IPS-15b (cell line): ENCODE measurements at regions not wholly inside any gene's neighbourhood (a gene's known extent, or its start where the extent isn't known, plus 50 kb on each side); places are given as distances from the start of the nearest gene placed in this dataset.
A peak's percentile ranks its signal among the peaks of the same experiment; 100 is the strongest.

ENCODE experiments used
- H3K27me3 ChIP-seq: one replicate; pipeline ENCODE4 v1.6.1; 2013; ENCODE audit warnings: low read length; ENCODE audit not compliant: control insufficient read depth, insufficient read depth
- H3K36me3 ChIP-seq: one replicate; pipeline ENCODE4 v1.6.1; 2013; ENCODE audit warnings: low read length; ENCODE audit not compliant: control insufficient read depth, insufficient read depth
- H3K4me1 ChIP-seq: one replicate; pipeline ENCODE4 v1.6.1; 2013; ENCODE audit warnings: mild to moderate bottlenecking, low read length; ENCODE audit not compliant: control insufficient read depth, insufficient read depth
- H3K4me3 ChIP-seq: one replicate; pipeline ENCODE4 v1.5.1; 2013; ENCODE audit warnings: low read depth, low read length
- H3K9ac ChIP-seq: one replicate; pipeline ENCODE4 v1.6.1; 2013; ENCODE audit warnings: low read depth, mild to moderate bottlenecking, low read length
- H3K9me3 ChIP-seq: one replicate; pipeline ENCODE4 v1.6.1; 2013; ENCODE audit warnings: mild to moderate bottlenecking, low read length; ENCODE audit not compliant: control insufficient read depth, insufficient read depth

DNA sequence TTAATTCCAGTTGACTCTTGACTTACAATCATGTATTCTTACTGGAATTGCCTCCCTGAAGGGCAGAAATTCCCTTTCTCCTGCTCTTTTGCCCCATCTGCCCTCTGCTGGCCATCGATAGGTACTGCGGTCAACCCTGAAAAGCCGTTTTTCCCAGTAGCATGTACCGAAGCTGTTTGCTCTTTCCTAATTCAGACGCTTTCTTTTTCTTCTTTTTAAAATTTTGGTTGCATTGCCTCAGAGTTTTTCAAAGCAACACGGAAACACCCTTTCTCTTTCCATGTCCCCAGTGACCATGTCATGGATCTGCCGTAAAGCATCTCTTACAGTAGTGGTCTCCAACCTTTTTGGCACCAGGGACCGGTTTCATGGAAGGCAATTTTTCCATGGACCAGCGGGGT, 164.2 kb upstream of the C1orf21 start:
- no peaks in the 10 kb centered on the region for H3K9me3 ChIP-seq
- no peak overlapping the region for H3K9ac ChIP-seq
- H3K27me3 ChIP-seq: peaks cover 56% of the 10 kb centered on the region
- H3K36me3 ChIP-seq: no peaks in the 10 kb centered on the region
- peaks cover 6% of the 10 kb centered on the region for H3K4me1 ChIP-seq
- H3K4me3 ChIP-seq: peak overlapping the region; percentile 14

DNA sequence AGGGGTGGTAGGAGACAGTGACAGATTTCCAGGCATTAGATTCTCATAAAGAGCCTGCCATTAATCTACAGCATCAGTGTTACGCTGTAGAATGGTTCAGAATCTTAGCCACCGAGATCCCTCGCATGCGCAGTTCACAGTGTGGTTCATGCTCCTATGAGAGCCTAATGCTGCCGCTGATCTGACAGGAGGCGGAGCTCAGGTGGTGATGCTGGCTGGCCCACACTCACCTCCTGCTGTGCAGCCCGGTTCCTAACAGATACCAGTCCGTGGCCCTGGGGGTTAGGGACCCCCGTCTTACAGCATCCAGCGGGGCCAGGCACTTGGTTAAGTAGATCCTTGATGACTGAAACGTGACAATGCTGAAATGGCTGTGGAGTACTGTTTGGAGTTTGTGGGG, 163.6 kb upstream of the C1orf21 start:
- Histone ChIP-seq H3K36me3 (no peaks in the 10 kb centered on the region), H3K4me1 (peaks cover 6% of the 10 kb centered on the region), H3K4me3 (peak overlapping the region; percentile 14), H3K27me3 (peaks cover 61% of the 10 kb centered on the region), H3K9me3 (no peaks in the 10 kb centered on the region), H3K9ac (no peak overlapping the region)

DNA sequence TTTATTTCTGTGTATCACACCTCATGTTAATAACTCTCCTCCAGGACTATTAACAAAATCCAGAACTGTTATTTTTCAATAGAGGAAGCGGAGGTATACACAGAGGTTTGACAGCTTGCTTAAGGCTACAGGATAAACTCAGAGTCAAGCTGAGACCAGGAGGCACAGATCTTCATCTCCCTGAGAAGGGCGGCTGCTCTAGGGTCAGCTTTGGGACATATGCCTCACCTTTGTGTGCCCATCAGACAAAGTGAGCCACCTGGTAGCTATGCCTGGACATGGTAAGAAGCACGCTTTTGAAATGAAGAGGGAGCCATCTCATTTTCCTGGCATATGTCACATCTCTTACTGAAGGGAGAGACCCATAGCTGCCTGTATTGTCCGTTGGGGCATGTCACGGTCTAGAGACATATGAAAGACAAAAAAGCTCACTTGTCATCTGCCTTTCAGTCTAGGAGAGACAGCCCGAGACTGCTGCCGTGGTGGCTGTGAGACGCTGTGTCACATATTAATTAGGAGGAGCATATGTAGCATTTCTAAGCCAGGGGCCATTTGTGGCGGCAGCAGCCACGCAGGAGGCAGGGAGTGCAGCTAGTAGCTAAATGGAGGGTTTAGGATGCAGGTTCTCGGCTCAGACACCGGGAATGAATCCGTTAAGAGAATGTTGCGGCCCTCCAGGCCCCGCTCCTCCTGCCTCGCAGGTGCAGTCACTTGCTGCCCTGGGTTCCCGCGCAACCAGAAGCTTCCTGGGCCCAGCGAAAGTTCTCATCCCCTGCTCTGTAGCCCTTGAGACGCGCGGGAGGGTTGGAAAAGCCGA, 161.3 kb upstream of the C1orf21 start:
- Histone ChIP-seq H3K4me3 (no peak overlapping the region), H3K36me3 (no peaks in the 10 kb centered on the region)

DNA sequence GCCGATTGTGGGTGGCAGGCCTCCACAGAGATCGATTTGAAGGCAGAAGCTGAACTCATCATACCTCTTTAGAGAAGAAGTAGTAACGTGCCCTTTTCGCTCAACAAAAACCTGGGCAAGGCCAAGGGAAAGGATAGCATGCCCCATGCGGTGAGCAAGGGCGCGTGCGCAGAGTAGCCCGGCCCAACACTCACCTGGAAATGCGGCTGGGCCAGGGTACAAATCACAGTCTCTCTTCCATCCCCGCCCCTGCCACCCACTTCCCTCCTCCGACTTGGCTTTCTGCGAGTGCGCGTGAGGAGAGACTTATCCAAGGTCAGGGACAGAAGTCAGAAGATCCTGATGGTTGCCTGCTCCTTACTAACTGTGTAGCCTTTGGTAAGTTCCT, 160.7 kb upstream of the C1orf21 start:
- no peak overlapping the region for H3K4me3 ChIP-seq
- no peaks in the 10 kb centered on the region for H3K9me3 ChIP-seq
- peaks cover 6% of the 10 kb centered on the region for H3K4me1 ChIP-seq
- no peak overlapping the region for H3K9ac ChIP-seq
- H3K27me3 ChIP-seq: peaks cover 61% of the 10 kb centered on the region
- H3K36me3 ChIP-seq: no peaks in the 10 kb centered on the region

More for the DNA sequence above, 161.3 kb upstream of the C1orf21 start:
- H3K27me3 ChIP-seq: peaks cover 61% of the 10 kb centered on the region
- peaks cover 6% of the 10 kb centered on the region for H3K4me1 ChIP-seq
- H3K9ac ChIP-seq: no peak overlapping the region
- no peaks in the 10 kb centered on the region for H3K9me3 ChIP-seq

DNA sequence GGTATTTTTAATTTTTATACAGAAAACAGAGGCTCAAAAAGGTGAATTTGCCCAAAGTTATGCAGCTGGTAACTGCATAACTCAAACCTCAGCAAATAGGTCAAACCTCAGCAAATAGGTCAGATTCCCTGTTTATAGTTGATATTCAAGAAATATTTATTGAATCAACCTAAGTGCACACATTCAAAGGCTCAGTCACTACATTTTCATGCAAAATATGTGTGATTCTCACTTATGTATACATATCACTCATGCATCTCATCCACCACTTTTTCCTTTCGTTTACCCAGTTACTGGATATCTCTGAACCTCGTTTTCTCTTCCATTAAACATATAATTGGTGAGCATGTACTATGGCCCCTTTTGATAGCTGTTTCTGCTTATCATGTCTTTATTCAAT, 158.3 kb upstream of the C1orf21 start:
- Histone ChIP-seq H3K4me1 (peaks cover 1% of the 10 kb centered on the region), H3K27me3 (peaks cover 42% of the 10 kb centered on the region), H3K9ac (no peak overlapping the region), H3K36me3 (no peaks in the 10 kb centered on the region), H3K4me3 (no peak overlapping the region), H3K9me3 (no peaks in the 10 kb centered on the region)

DNA sequence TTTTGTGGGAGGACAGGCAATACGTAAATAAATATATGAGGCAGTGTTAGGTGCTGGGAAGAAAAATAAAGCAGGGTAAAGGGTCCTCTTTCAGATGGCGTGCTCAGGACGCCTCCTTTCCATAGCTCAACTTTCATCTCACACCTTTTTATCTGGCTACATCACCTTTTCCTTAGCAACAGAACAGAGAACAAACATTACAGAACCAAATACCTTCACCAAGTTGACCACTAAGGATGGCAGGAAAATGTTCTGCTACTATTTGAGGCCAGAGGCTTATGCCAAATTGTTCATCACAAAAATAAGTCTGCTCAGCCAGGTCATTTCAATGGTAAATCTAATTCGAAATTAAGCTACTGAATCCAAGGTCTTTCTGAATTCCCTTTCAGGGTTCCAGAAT, 149.2 kb upstream of the C1orf21 start:
- peaks cover 7% of the 10 kb centered on the region for H3K9me3 ChIP-seq
- no peaks in the 10 kb centered on the region for H3K4me1 ChIP-seq
- H3K36me3 ChIP-seq: no peaks in the 10 kb centered on the region
- H3K9ac ChIP-seq: no peak overlapping the region
- no peaks in the 10 kb centered on the region for H3K27me3 ChIP-seq
- H3K4me3 ChIP-seq: no peak overlapping the region

DNA sequence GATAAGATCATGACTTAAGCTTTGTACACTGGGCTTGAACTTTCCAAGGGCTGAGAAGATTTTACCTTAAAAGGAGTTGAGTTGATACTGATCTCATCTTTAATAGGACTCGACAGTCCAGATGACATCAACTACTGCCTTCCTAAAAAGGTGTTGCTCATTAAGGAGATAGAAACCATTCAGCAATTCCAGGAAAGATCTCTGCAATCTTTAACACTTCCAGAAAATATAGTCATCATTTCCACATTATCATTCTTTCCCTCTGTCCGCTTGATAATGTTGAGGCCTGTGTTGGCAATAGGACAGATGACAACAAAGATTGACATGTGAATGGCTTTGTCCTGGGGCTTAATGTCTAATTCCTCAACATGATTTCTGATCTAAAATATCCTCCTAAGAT, 145.4 kb upstream of the C1orf21 start:
- Histone ChIP-seq H3K9ac (no peak overlapping the region), H3K4me3 (no peak overlapping the region), H3K9me3 (no peaks in the 10 kb centered on the region), H3K4me1 (no peaks in the 10 kb centered on the region), H3K36me3 (no peaks in the 10 kb centered on the region), H3K27me3 (no peaks in the 10 kb centered on the region)

DNA sequence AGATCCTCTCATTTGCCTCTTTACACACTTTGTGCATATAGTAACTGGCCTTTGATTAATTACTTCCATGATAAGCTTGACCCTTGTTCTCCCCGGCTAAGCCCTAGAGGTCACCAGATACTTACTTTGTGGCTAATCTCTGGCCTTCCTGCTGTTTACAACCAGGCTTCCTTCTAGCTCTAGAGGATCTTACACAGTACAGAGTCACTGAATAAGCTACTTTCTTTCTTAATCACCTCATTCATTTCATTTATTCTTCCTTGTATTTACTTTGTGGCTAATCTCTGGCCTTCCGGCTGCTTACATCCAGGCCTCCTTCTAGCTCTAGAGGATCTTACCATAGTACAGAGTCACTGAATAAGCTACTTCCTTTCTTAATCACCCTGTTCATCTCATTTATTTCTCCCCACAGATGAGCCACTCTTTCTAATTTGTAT, 144.3 kb upstream of the C1orf21 start:
- Histone ChIP-seq H3K9ac (no peak overlapping the region), H3K27me3 (no peaks in the 10 kb centered on the region)

DNA sequence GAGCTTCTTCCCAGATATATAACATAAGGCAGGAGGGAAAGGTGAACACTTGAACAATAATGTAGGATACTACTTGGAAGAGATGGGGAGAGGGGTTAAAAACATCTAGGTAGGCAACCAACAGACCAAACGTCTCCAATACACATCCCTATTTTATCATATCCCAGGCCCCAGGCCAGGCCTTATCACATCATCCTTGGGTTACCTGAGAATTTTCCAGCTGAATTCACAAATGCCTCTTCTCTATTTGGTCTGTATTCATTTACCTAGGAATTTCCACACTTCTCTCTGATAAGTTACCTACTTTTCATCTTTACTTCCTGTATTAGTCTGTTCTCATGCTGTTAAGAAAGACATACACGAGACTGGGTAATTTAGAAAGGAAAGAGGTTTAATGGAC, 141.9 kb upstream of the C1orf21 start:
- Histone ChIP-seq H3K27me3 (no peaks in the 10 kb centered on the region), H3K36me3 (no peaks in the 10 kb centered on the region), H3K9ac (no peak overlapping the region), H3K4me3 (no peak overlapping the region), H3K9me3 (no peaks in the 10 kb centered on the region), H3K4me1 (no peaks in the 10 kb centered on the region)

More for the DNA sequence above, 144.3 kb upstream of the C1orf21 start:
- H3K4me1 ChIP-seq: no peaks in the 10 kb centered on the region
- H3K4me3 ChIP-seq: no peak overlapping the region
- no peaks in the 10 kb centered on the region for H3K9me3 ChIP-seq
- H3K36me3 ChIP-seq: no peaks in the 10 kb centered on the region

DNA sequence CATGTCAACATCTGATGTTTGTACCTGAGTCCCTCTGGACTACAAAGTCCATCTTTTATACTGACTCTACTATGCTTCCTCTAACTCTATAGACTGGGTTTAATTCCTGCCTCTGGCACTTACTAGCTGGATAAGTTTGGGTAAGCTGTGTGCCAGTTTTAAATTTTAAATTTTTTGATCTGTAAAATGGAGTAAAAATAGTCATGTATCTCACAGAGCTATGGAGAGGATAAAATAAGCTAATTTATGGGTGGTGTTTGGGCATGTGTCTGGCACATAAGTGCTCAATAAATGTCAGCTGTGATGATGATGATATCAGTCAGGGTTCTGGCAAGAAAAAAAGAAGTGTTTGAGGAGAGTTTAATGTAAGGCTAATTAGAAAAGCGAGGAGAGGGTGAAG, 139.2 kb upstream of the C1orf21 start:
- no peaks in the 10 kb centered on the region for H3K4me1 ChIP-seq
- no peaks in the 10 kb centered on the region for H3K36me3 ChIP-seq
- H3K9ac ChIP-seq: no peak overlapping the region
- no peak overlapping the region for H3K4me3 ChIP-seq
- no peaks in the 10 kb centered on the region for H3K9me3 ChIP-seq
- no peaks in the 10 kb centered on the region for H3K27me3 ChIP-seq

DNA sequence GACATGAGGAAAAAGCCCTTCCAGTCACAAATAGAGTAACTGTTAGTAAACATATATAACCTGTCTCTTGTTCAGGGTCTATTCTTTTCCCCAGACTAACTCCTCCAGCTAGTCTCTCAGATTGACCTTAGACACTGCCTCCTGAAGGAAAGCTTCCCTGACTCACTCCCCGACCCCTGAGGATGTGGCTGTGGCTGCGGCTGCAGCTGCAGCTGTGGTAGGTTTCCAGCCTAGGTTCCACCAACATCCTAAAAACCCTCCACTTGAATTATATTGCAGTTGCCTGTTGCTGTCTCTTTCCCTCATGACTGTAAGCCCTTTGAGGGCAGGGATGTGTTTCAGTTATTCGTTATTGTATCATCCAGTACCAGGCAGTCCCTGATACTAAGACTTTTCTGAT, 132.9 kb upstream of the C1orf21 start:
- Histone ChIP-seq H3K4me3 (no peak overlapping the region), H3K4me1 (no peaks in the 10 kb centered on the region), H3K36me3 (no peaks in the 10 kb centered on the region), H3K9me3 (no peaks in the 10 kb centered on the region), H3K27me3 (no peaks in the 10 kb centered on the region), H3K9ac (no peak overlapping the region)

DNA sequence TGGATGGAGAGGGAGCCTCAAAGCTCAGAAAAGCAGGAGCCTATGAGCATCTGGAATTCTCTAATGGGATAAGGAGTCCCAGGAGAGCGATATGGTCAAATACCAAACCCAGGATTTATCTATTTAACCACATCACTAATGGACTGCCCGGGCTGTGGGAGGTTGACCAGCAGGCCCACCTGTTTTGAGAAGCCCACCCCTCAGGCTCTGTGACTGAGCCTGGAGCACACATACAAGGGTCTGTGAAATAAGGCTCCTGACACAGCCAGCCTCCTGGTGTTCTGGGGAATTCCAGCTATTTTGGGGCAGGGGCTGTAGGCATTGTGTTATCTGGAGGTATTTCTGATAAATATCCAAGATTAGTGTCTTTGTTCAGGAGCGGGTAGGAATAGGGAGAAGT, 132.0 kb upstream of the C1orf21 start:
- Histone ChIP-seq H3K9ac (no peak overlapping the region), H3K9me3 (no peaks in the 10 kb centered on the region), H3K4me1 (no peaks in the 10 kb centered on the region), H3K4me3 (no peak overlapping the region), H3K36me3 (no peaks in the 10 kb centered on the region), H3K27me3 (no peaks in the 10 kb centered on the region)
